Peyer's patch (tissue), 4 donors: ENCODE measurements at regions not wholly inside any gene's neighbourhood (a gene's known extent, or its start where the extent isn't known, plus 50 kb on each side); places are given as distances from the start of the nearest gene placed in this dataset.

Experiments used
- DNase-seq, 3 donors: peaks; one replicate each; pipeline ENCODE4 v3.0.0-alpha.2; 2017 to 2019
- H3K27ac ChIP-seq, 4 donors: fragments of 200-600 bp; sonication (generic); one replicate each; pipeline ENCODE4 v1.5.1; 2016 to 2019
- H3K27me3 ChIP-seq, 2 donors: fragments of 200-600 bp; sonication (generic); one replicate each; pipeline ENCODE4 v1.5.1; 2019
- H3K36me3 ChIP-seq, 3 donors: fragments of 200-600 bp; sonication (generic); one replicate each; pipeline ENCODE4 v1.5.1; 2016 to 2019
- H3K4me1 ChIP-seq, 4 donors: fragments of 200-600 bp; sonication (generic); one replicate each; pipeline ENCODE4 v1.5.1; 2016 to 2019
- H3K4me3 ChIP-seq, 4 donors: fragments of 200-600 bp; sonication (generic); 1 replicate in 3 of 4; 2 replicates in 1 of 4; pipeline ENCODE4 v1.5.1; 2016 to 2019; ENCODE audit warnings: mild to moderate bottlenecking in 1 of 4
- H3K9me3 ChIP-seq, 4 donors: fragments of 200-600 bp; sonication (generic); one replicate each; pipeline ENCODE4 v1.5.1; 2016 to 2019; ENCODE audit warnings: mild to moderate bottlenecking in 1 of 4
- POLR2A ChIP-seq, 2 donors: fragments of 450-650 bp; IDR thresholded peaks; one replicate each; pipeline ENCODE4 v1.5.1; 2017; ENCODE audit warnings: antibody characterized with exemption in 2 of 2, mild to moderate bottlenecking in 2 of 2, moderate library complexity in 2 of 2
- TF ChIP-seq, protein P1 (sequence below), 6 experiments: fragments of 450-650 bp in 4 of 6; fragments of 200-600 bp in 2 of 6; sonication (generic) in 1 of 6; IDR thresholded peaks; one replicate each; pipeline ENCODE4 v1.5.1; 2017 to 2019; ENCODE audit warnings: antibody characterized with exemption in 6 of 6, mild to moderate bottlenecking in 3 of 6, moderate library complexity in 1 of 6

DNA sequence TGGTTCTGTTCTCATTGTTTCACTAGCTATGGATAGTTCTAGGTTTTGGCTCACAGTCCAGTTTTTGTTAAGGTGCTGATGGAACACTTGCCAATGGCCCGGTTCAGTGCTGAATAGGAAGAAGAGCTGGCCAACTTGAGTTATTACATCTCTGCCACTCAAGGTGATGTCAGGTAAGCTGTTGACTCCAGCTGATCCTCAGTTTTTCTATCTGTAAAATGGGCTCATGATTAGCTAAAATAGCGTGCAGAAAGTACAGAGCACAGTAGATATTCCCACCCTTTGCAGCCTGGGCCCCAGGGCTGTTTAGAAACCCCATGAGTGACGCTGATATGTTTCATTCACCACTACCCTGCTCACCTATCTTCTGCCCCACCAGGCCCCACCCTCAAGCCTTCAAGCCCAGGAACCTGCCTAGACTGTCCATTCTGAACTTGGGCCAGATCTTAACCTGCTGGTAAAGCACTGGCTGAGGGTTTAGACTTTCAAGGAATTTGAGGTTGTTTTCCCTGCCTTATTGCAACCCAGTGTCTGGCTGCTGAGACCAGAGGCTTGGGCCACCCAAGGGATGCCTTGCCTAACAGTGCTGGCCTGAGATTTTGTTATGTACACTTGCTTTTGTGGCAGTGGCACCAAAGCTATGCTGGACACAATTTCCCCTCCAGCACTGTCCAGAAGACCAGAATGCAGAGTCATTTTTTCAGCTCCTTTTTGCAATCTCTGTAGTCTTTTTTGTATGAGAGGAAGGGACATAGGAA, 378.2 kb upstream of the ZMIZ1 start:
- no peak for DNase-seq
- Histone ChIP-seq H3K27me3 (no peaks in the 10 kb centered on the region), H3K36me3 (no peaks in the 10 kb centered on the region), H3K9me3 (no peaks in the 10 kb centered on the region), H3K4me3 (no peak overlapping the region), H3K27ac (no peak overlapping the region), H3K4me1 (no peaks in the 10 kb centered on the region)
- TF ChIP-seq, protein P1, sequence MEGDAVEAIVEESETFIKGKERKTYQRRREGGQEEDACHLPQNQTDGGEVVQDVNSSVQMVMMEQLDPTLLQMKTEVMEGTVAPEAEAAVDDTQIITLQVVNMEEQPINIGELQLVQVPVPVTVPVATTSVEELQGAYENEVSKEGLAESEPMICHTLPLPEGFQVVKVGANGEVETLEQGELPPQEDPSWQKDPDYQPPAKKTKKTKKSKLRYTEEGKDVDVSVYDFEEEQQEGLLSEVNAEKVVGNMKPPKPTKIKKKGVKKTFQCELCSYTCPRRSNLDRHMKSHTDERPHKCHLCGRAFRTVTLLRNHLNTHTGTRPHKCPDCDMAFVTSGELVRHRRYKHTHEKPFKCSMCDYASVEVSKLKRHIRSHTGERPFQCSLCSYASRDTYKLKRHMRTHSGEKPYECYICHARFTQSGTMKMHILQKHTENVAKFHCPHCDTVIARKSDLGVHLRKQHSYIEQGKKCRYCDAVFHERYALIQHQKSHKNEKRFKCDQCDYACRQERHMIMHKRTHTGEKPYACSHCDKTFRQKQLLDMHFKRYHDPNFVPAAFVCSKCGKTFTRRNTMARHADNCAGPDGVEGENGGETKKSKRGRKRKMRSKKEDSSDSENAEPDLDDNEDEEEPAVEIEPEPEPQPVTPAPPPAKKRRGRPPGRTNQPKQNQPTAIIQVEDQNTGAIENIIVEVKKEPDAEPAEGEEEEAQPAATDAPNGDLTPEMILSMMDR (IDR thresholded peaks at IDR 0.05), result no peak
- TF ChIP-seq POLR2A (IDR thresholded peaks at IDR 0.05), result no peak

DNA sequence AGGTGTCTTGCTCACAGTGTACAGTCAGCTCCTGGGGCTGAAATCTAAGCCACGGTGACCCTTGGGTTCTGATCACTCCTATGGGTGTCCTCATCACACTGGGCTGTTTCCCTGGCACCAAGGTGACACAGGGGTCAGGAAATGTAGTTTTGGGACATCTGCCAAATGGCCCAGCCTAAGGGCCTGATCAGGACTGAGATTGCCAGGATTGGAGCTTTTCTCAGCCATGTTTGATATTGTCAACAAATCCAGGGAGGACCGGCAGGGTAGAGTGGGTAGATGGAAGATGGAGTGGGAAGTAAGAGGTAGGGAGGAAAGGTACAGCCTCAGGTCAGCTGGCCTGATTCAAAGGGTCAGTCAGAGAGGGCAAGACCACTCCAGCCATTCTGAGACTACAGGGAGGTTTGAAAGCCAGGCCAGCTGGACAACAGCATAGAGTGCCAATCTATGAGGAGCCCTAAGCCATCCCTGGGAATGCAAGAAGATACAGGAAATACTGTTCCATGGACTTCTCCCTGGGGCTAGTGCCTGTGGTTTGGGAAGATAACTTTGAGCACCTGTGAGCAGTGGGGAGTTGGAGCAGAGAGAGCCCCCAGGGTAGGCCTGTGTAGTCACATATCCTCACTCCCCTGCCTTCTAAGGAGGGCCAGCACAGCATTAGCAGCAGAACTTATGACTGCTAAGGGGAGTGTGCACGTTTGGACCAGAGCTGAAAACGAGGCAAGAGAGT, 377.3 kb upstream of the ZMIZ1 start:
- no peak for DNase-seq
- Histone ChIP-seq H3K27ac (no peak overlapping the region), H3K9me3 (no peaks in the 10 kb centered on the region), H3K27me3 (no peaks in the 10 kb centered on the region), H3K4me1 (no peaks in the 10 kb centered on the region), H3K4me3 (no peak overlapping the region), H3K36me3 (no peaks in the 10 kb centered on the region)
- no peak for TF ChIP-seq POLR2A (IDR thresholded peaks at IDR 0.05)
- TF ChIP-seq, protein P1 (IDR thresholded peaks at IDR 0.05), result no peak

DNA sequence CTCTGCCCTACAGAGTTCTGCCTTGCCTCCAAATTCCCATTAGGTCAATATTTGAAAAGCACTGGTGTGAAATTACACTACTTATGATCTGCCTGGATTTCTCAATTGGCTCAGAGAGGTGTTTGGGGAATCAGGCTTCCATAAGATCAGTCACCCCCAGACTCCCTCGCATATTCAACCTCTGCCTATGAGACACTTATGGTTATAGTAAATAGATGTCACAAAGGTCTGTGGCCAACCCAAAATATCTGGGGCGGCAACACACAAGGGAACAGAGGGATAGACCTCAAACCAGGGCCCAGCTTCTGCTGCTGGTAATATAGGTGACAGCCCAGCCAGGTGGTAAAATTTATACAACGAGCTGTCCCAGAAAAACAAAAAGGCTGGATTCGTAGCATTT, 376.7 kb upstream of the ZMIZ1 start:
- Histone ChIP-seq H3K27ac (no peak overlapping the region), H3K36me3 (no peaks in the 10 kb centered on the region), H3K4me3 (no peak overlapping the region), H3K9me3 (no peaks in the 10 kb centered on the region), H3K27me3 (no peaks in the 10 kb centered on the region), H3K4me1 (no peaks in the 10 kb centered on the region)
- DNase-seq, result no peak
- no peak for TF ChIP-seq POLR2A (IDR thresholded peaks at IDR 0.05)
- TF ChIP-seq, protein P1 (IDR thresholded peaks at IDR 0.05), result no peak

DNA sequence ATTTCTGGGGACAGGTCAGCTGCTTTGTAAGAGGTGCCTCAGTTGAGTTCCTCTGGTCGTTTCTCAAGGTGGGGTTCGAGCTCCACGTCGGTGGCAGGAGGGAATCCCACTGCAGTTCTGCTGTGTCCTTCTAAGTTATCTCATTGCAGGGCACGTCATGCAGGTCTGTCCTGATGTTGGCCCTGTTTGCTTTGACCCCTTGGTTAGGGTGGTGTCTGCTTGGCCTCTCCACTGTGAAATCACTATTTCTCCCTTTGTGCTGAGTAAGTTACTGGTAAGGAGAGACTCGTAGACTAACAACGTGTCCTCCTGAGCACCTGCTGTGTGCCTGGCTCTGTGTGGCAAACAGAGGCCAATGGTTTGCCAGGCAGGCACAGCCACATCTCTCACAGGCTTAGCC, 372.9 kb upstream of the ZMIZ1 start:
- Histone ChIP-seq H3K27me3 (no peaks in the 10 kb centered on the region), H3K36me3 (no peaks in the 10 kb centered on the region), H3K27ac (no peak overlapping the region), H3K4me3 (no peak overlapping the region), H3K4me1 (no peaks in the 10 kb centered on the region), H3K9me3 (no peaks in the 10 kb centered on the region)
- TF ChIP-seq, protein P1 (IDR thresholded peaks at IDR 0.05), result no peak
- no peak for DNase-seq

DNA sequence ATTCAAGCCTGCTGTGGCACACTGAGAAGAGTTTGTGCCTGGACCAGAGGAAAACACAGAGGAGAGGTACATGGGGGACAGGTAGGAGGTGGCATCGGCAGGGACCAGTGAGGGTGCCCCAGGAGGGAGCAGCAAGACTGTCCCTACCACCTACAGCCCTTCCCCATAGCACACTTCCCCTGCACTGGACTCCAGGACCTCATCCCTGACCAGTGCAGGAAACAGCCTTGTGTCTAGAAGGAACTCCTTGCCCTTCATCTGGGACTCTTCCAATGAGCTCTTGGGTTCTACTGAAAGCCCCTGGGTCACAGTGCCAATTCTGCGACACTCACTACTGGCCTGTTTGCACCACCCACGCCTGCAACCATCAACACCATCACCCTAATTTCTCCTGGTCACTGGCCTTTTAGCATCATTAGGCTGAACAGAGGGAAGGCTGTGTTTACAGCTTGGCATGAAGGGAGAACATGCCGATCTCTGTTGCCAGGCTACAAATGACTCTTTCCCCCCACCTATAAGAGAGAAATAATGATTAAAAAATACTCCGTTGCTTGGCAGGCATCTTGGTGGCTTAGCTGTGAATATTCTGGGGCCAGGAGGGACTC, 371.9 kb upstream of the ZMIZ1 start:
- DNase-seq, result no peak
- no peaks in the 10 kb centered on the region for H3K36me3 ChIP-seq
- no peaks in the 10 kb centered on the region for H3K9me3 ChIP-seq
- peak overlapping the region in 2 of 4 donors; percentile 19 to 26 for H3K27ac ChIP-seq
- no peaks in the 10 kb centered on the region for H3K4me1 ChIP-seq
- no peaks in the 10 kb centered on the region for H3K27me3 ChIP-seq
- no peak for TF ChIP-seq POLR2A (IDR thresholded peaks at IDR 0.05)
- TF ChIP-seq, protein P1 (IDR thresholded peaks at IDR 0.05), result no peak
- H3K4me3 ChIP-seq, result no peak overlapping the region
